Fibroblast of lung (primary cell): ENCODE measurements at regions not wholly inside any gene's neighbourhood (a gene's known extent, or its start where the extent isn't known, plus 50 kb on each side); places are given as distances from the start of the nearest gene placed in this dataset.

Experiments used
- CTCF ChIP-seq, 2 donors: IDR thresholded peaks in 1 of 2; conservative IDR thresholded peaks in 1 of 2; 1 replicate in 1 of 2; 2 replicates in 1 of 2; pipeline ENCODE4 v1.5.1; 2011 to 2012; ENCODE audit warnings: low read length in 2 of 2, control low read depth in 1 of 2, inconsistent platforms in 1 of 2, low read depth in 1 of 2, mild to moderate bottlenecking in 1 of 2
- EZH2 ChIP-seq: IDR thresholded peaks from 2 replicates; pipeline ENCODE4 v1.5.1; 2012; ENCODE audit warnings: low read length, control low read depth, mild to moderate bottlenecking; ENCODE audit errors: missing control alignments

GRCh38 chr5:103821361-103821760 is 258.8 kb upstream of the NUDT12 start:
- TF ChIP-seq EZH2 (no peak), CTCF (conservative IDR thresholded peaks at IDR 0.05 in 1 of 2, IDR thresholded peaks at IDR 0.05 in 1 of 2; ENCODE audit: low read depth in 1 of 2, low read length in 2 of 2) (no peak)
